ENCODE measurements at regions not wholly inside any gene's neighbourhood (a gene's known extent, or its start where the extent isn't known, plus 50 kb on each side); places are given as distances from the start of the nearest gene placed in this dataset.

- Histone ChIP-seq H3K9me3 (ENCODE audit: insufficient read depth, low read depth) (no peaks in the 10 kb centered on the region), H3K4me1 (replicated peaks; ENCODE audit: insufficient read depth) (no peaks in the 10 kb centered on the region), H3K27me3 (ENCODE audit: insufficient read depth, low read depth) (no peaks in the 10 kb centered on the region), H3K4me3 (no peak overlapping the region), H3K9me2 (ENCODE audit: insufficient read depth) (no peaks in the 10 kb centered on the region), H3K79me2 (ENCODE audit: low read depth) (no peaks in the 10 kb centered on the region), H3K36me3 (ENCODE audit: low read depth) (no peaks in the 10 kb centered on the region), H3K27ac (no peak overlapping the region), H2AFZ (no peak overlapping the region), H3K4me2 (no peak overlapping the region), H3F3A (ENCODE audit: insufficient read depth, low read depth) (no peaks in the 10 kb centered on the region), H4K20me1 (ENCODE audit: insufficient read depth) (no peaks in the 10 kb centered on the region)
- no peak for DNase-seq
- TF ChIP-seq, protein P1, sequence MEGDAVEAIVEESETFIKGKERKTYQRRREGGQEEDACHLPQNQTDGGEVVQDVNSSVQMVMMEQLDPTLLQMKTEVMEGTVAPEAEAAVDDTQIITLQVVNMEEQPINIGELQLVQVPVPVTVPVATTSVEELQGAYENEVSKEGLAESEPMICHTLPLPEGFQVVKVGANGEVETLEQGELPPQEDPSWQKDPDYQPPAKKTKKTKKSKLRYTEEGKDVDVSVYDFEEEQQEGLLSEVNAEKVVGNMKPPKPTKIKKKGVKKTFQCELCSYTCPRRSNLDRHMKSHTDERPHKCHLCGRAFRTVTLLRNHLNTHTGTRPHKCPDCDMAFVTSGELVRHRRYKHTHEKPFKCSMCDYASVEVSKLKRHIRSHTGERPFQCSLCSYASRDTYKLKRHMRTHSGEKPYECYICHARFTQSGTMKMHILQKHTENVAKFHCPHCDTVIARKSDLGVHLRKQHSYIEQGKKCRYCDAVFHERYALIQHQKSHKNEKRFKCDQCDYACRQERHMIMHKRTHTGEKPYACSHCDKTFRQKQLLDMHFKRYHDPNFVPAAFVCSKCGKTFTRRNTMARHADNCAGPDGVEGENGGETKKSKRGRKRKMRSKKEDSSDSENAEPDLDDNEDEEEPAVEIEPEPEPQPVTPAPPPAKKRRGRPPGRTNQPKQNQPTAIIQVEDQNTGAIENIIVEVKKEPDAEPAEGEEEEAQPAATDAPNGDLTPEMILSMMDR (conservative IDR thresholded peaks at IDR 0.05), result no peak
- TF ChIP-seq EZH2 (IDR thresholded peaks at IDR 0.05; ENCODE audit: low read depth), result no peak
- CTCF ChIA-PET, result no interaction called here
- POLR2A ChIA-PET (ENCODE audit: unreplicated experiment), result no interaction called here
- intact Hi-C loops (cut with micrococcal nuclease; ENCODE audit: unreplicated experiment), result no loop called here
- BruUV-seq (replicated peaks), result no TSS peak
Observed at GRCh38 chr2:176847575-176847974, 365.0 kb upstream of the HNRNPA3 start.

DNA sequence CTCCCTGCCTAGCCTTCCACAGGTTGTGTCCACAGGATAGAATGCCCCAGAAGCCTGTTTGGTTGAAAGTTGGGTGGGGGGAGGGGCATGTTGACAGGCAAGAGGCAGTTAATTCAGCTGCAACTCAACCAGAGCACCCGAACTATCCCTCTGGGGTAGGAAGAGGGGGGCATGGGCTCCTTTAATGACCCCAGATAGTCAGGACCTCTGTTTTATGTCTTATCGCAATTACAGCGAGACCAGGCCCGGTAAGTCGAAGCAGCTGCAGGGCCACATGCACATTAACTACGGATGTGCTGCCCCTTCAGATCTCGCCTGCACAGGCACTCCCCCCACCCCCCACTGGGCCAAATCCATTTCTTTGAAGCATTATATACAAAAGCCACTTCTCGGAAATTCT, 363.8 kb upstream of the HNRNPA3 start:
- DNase-seq, result no peak
- intact Hi-C loops (cut with micrococcal nuclease; ENCODE audit: unreplicated experiment), result no loop called here
- no peaks in the 10 kb centered on the region for H3K9me3 ChIP-seq (ENCODE audit: insufficient read depth, low read depth)
- ChIA-PET CTCF (no interaction called here), POLR2A (ENCODE audit: unreplicated experiment) (no interaction called here)
- H3K79me2 ChIP-seq (ENCODE audit: low read depth), result no peaks in the 10 kb centered on the region
- no peaks in the 10 kb centered on the region for H4K20me1 ChIP-seq (ENCODE audit: insufficient read depth)
- H3K9me2 ChIP-seq (ENCODE audit: insufficient read depth), result no peaks in the 10 kb centered on the region
- no peaks in the 10 kb centered on the region for H3K4me1 ChIP-seq (replicated peaks; ENCODE audit: insufficient read depth)
- no peaks in the 10 kb centered on the region for H3K36me3 ChIP-seq (ENCODE audit: low read depth)
- H3K4me3 ChIP-seq, result no peak overlapping the region
- H2AFZ ChIP-seq, result no peak overlapping the region
- H3K27ac ChIP-seq, result no peak overlapping the region
- no peaks in the 10 kb centered on the region for H3F3A ChIP-seq (ENCODE audit: insufficient read depth, low read depth)
- H3K4me2 ChIP-seq, result no peak overlapping the region
- no TSS peak for BruUV-seq (replicated peaks)
- TF ChIP-seq, protein P1 (conservative IDR thresholded peaks at IDR 0.05), result no peak
- no peak for TF ChIP-seq EZH2 (IDR thresholded peaks at IDR 0.05; ENCODE audit: low read depth)
- no peaks in the 10 kb centered on the region for H3K27me3 ChIP-seq (ENCODE audit: insufficient read depth, low read depth)

GRCh38 chr2:176851200-176851888, 361.2 kb upstream of the HNRNPA3 start:
- H3K4me1 ChIP-seq (replicated peaks; ENCODE audit: insufficient read depth), result no peaks in the 10 kb centered on the region
- H3K79me2 ChIP-seq (ENCODE audit: low read depth), result no peaks in the 10 kb centered on the region
- no peaks in the 10 kb centered on the region for H3K9me2 ChIP-seq (ENCODE audit: insufficient read depth)
- no peak overlapping the region for H3K4me2 ChIP-seq
- H2AFZ ChIP-seq, result no peak overlapping the region
- POLR2A ChIA-PET (ENCODE audit: unreplicated experiment), result no interaction called here
- DNase-seq, result no peak
- CTCF ChIA-PET, result no interaction called here
- H3K36me3 ChIP-seq (ENCODE audit: low read depth), result no peaks in the 10 kb centered on the region
- no TSS peak for BruUV-seq (replicated peaks)
- H3K27me3 ChIP-seq (ENCODE audit: insufficient read depth, low read depth), result no peaks in the 10 kb centered on the region
- H4K20me1 ChIP-seq (ENCODE audit: insufficient read depth), result no peaks in the 10 kb centered on the region
- H3K9me3 ChIP-seq (ENCODE audit: insufficient read depth, low read depth), result no peaks in the 10 kb centered on the region
- intact Hi-C loops (cut with micrococcal nuclease; ENCODE audit: unreplicated experiment), result no loop called here
- no peak overlapping the region for H3K4me3 ChIP-seq
- TF ChIP-seq, protein P1 (conservative IDR thresholded peaks at IDR 0.05), result no peak
- TF ChIP-seq EZH2 (IDR thresholded peaks at IDR 0.05; ENCODE audit: low read depth), result no peak
- no peaks in the 10 kb centered on the region for H3F3A ChIP-seq (ENCODE audit: insufficient read depth, low read depth)
- H3K27ac ChIP-seq, result no peak overlapping the region

Data from PC-9 (cell line).